HG02610 (cell line): ENCODE measurements at regions not wholly inside any gene's neighbourhood (a gene's known extent, or its start where the extent isn't known, plus 50 kb on each side); places are given as distances from the start of the nearest gene placed in this dataset.

Experiments
- ATAC-seq: cut with Tn5 transposase; IDR thresholded peaks from one replicate; pipeline ENCODE4 v1.9.1; 2021; ENCODE audit warnings: mild to moderate bottlenecking, moderate library complexity; ENCODE audit not compliant: unreplicated experiment

- no peak for ATAC-seq
Measured at GRCh38 chr9:115914291-115914690, 239.3 kb upstream of the PAPPA start.

- no peak for ATAC-seq
Measured at GRCh38 chr9:115921301-115921700, 232.3 kb upstream of the PAPPA start.

GRCh38 chr9:115922444-115922843 lies 231.1 kb upstream of the PAPPA start:
- no peak for ATAC-seq

DNA sequence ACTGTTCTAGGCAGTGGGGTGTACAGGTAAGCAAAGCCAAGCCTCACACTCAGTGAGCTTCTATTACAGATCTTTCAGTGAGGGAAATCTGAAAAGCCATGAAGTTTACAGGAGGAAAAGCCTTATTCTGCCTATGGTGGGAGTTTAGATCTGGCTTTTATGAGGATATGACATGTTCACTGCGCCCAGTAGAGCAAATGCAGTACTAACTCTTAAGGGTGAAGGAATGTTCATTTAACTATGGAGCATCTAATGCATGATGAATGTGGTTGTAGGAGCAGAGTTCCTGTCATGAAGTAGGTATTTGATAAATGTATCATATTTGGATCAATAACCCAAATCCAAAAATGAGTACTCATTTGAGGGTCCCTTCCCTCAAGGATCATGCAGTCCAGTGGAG lies 230.2 kb upstream of the PAPPA start:
- no peak for ATAC-seq

DNA sequence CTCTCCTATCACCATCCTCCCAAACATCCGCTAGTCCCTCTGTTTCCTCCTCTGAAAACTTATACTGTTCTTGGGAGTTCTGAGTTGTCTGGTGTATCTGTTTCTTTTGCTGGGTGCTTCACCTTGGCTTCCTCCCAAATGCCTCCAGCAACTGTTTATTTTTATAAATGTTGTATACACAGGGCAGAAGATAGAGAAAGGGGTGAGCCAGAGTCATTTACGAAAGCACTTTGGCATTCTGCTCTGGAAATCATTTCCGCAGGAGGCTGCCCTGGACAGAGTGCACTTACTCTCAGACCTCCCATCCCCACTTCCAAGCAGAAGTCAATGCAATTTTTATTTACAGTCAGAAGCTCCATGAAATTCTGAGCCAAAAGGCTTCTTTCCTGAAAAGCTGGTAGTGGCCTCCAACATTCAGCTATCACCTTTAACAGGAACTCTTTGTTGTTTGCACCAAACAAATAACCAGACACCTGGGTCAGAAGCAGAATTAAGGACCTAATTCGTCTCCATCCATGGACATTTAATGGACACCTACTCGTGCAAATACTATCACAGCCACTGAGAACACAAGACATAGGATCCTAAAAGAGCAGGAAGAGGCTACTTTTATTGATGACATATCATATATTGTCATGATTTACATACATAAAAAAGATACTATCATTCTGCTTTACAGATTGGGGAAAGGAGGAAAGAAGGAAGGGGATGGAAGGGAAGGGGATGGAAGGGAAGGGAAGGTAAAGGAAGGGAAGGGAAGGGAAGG lies 229.5 kb upstream of the PAPPA start:
- no peak for ATAC-seq

DNA sequence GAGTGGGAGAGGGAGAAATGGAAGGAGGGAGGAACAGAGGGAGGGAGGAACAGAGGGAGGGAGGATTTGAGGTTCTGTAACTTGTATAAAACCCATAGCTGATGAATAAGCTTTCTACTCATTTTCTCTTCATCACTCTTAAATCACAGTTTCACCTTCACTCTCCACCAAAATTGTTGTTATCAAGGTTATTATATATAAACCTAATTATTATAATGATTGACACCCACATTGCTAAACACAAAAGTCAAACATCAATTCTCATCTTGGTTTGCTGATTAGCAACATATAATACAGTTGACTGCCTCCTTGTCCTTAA lies 229.0 kb upstream of the PAPPA start:
- ATAC-seq: no peak

DNA sequence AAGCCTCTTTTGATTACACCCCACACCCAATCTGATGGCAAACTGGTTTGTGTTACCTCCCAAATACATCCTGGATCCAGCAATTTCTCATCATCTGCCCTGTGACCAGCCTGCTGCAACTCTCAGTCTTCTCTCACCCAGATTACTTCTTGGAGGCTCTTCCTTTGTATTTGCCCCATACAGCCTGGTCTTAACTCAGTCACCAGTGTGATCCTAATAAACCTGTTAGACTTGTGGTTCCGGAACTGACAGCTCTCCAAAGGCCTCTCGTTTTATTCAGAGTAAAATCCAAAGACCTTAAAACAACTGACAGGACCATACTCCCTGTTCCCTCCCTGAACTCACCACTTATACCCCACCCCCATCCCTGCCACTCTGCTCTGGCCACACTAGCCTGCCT lies 228.2 kb upstream of the PAPPA start:
- ATAC-seq: no peak

DNA sequence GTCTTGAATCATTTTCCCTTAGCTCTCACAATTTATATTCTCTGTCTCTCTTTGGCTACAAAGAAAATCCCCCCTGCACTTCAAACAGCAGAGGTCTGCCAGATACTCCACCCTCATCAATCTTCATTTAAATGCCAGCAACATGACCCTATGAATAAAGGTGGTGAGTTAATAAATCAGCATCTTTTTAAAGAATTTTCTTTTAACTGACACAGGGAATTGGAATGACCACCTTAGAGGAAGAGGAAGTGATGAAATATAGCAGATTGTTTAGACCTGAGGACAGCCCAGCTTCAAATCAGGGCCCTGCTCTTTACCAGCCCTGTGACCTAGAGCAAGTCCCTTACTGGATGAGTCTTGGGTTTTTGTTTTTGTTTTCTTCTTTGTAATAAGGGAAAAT lies 223.1 kb upstream of the PAPPA start:
- no peak for ATAC-seq

DNA sequence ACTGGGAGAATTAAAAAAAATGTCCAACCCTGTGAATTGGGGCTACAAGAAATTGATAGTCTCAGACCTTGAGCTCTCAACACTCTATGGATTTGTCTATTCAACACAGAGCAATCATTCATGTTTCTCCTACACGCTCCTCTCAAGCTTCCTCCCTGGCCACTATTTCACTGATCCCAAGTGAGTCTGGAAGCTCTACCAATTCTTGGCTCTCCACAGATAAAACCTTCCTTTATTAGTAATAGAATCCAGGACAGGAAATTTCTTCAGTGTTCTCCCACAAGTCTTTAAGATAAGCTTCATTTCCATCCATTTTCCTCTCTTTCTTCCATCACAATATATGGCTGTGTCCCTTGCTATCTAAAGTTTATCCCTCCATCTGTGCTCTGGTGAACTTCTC lies 215.1 kb upstream of the PAPPA start:
- no peak for ATAC-seq

DNA sequence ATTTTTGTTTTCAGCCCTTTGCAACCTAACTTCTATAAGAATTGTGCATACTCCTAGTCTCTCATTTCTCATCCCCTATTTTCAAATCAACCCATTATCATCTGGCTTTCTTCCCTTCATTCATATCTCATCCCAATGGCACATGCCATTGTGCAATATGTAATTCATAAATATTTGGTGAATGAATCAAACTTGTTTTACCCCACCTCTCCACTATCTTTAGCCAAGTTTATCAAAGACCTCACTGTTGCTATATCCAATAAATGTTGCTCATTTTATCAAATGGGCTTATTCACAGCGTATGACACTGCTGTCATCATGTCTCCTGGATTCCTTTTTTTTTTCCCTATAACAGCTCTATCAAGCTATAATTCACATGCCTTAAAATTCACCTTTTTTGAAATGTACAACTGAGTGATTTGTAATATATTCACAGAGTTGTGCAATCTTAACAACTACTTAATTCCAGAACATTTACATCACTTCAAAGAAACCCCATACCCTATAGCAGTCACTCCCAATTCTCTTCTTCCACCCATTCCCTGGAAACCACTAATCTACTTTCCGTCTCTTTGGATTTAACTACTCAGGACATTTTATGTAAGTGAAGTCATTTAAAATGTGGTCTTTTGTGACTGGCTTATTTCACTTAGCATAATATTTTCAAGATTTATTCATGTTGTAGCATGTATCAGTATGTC lies 214.4 kb upstream of the PAPPA start:
- no peak for ATAC-seq

GRCh38 chr9:115941561-115942315 lies 211.9 kb upstream of the PAPPA start:
- no peak for ATAC-seq

DNA sequence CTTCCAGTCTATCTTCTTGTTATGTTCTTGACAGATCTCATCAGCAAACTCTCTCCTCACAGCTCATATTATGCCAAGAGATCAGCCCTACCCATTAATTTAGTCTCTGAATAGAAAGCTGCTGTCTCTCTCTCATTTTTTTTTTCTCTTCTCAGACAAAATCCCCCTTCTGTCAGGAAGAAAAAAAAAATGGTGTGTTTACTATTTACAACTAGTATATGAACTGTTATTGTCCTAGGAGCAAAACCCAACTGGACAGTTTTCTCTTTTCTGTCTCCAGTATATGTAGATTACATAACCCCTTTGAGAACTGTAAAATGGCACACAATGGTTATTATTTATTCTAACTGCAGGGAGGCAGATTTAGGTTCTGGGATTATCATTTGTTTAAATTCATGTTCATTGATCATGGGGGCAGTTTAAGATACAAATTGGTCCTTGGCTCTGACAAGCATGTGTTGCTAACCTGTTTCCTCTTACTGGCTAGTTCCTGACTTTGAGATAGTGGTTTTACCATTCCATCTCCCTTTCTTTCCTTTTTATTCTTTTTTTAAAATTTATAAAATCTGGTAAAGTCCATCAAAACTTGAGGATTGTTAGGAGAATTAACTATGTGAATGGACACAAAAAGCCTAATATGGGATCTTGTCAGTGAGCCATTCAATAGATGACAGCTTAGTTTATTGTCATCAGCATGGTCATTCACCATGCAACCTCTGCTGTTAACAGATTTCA lies 210.0 kb upstream of the PAPPA start:
- ATAC-seq: no peak

DNA sequence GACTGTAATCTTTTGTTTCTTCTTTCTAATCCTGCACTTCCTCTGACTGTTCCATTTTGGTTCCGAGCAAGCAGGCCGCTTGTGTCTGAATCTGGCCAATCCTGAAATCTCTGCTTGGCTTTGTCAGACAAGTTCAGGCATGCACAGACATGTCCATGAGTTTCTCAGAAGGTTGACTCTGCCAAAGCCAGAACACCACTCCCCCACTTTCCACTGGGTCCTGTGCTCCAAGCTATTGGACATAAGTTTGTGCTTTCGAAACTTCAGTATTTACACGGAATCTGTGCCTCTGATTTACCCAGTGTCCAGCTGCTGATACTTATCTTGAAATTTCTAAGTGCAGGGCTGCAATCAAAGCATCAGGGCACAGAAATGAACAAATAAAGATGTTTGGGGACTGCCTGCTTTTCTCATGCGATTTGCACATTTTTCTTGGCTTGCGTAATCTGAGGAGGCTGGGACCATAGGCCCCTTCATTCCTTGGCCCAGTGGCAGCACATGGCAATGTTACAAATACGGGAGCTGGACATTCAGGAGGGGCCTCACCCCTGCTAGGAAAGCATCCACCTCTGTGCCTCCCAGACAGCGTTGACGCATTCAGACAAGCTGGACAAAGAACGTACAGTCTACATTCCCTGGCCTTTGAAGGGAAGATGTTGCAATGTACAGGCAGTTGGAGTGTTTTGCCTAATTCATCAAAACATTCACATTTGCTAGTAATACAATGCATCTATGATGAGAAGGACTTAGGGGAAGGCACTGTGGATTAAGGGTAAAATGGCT lies 209.2 kb upstream of the PAPPA start:
- no peak for ATAC-seq

DNA sequence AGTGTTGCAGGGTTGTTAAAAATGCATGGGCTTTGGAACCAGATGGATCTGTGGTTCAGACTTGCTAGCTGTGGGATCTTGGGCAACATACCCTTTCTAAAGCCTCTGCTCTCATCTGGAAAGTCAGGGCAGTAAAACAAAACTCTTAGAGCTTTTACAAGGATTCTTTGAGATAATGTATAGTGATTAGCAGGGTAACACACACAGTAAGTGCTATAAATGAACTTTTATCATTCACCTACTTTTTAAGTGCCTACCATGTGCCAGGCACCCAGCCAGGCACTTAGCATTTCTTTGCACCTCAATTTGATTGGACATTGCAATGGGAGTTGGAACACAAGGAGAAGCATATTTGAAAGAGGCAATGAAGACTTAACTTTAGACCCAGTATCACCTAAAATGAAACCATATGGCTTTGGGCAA lies 208.6 kb upstream of the PAPPA start:
- ATAC-seq: no peak

DNA sequence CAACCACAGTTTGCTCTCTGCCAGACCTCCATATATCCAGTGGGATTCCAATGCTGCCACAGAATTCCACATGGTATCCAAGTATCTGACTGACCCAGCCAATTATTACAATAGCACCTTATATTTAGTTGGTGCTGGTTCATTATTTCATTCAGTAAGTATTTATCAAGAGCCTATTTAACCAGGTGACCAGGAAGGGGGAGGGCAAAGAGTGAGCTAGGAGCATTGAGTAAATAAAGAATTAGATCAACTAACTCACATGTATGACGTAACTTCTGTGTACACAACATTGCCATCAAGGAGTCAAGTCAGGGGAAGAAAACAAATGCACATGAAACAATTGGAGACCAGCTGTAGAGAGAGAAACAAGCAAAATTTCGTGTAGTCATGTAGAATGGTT lies 207.1 kb upstream of the PAPPA start:
- ATAC-seq: no peak

DNA sequence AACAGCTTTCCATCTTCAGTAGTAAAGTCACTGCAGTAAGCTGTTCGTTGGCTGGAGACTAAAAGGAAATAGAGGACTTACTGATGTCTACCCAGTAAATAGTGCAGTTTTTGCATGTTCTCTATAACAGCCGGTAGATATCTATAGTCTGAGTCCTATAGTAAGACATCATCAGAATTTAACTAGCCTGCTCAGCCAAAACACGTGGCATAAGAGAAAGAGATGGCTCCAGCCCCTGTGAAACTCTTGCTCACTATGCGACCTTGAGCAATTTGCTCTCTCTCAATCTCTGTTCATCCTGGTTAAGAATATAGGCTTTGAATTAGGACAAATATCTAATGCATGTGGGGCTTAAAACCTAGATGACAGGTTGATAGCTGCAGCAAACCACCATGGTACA lies 201.6 kb upstream of the PAPPA start:
- no peak for ATAC-seq

GRCh38 chr9:115952430-115953292 lies 200.9 kb upstream of the PAPPA start:
- no peak for ATAC-seq

DNA sequence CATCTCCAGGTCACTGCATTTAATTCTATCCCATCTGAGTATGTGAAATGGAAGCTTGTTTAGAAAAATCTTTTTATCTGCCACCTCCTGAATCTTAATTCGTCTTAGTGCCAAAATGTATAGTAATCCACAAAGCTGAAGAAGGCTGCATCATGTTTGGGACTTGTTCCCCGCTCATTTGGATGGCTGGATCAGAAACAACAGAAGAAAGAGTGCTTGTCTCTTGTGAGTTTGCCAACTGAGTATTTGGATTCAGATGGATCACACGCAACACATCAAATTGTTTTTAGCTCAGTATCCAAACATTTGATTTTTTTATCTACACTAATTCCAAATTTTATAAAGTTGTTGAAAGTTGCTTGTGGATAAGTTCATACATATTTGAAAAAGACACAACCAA lies 197.2 kb upstream of the PAPPA start:
- ATAC-seq: no peak

DNA sequence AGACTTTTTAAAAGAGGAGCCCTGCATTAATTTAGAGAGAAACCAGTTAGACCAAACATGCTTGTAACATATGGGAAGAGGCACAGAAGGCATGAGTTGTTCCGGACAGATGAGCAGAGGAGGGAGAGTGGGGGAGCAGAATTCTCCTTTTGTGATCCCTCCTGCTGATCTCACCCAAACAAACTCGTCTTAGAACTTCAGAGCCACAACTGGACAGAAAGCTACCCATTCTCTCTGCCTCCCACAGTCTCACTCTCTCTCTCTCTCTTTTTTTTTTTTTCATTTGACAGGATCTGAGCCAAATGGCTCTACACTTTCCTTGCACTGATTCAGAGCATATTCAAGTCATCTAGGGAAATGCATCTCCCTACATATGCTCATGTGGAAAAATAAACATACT lies 196.0 kb upstream of the PAPPA start:
- no peak for ATAC-seq
